ENCODE measurements at regions not wholly inside any gene's neighbourhood (a gene's known extent, or its start where the extent isn't known, plus 50 kb on each side); places are given as distances from the start of the nearest gene placed in this dataset.

DNA sequence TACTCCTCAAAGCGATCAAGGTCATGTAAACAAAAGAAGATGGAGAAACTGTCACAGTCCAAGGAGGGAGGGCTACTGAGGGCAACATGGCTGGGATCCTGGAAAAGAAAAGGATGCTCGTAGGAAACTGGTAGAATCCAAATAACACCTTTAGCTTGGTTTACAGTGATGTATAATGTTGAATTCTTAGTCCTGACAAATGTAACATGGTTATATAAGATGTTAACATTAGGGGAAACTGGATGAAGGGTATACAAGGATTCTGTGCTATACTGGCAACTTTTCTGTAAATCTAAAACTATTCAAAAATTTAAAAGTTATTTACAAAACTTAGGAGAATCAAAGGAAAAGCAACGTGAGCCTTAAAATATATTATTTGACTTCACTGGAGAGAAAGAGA is 257.0 kb downstream of the TTC32 start:
- H3K4me3 ChIP-seq (ENCODE audit: low read length) = no peak overlapping the region
- TF ChIP-seq, protein P1, sequence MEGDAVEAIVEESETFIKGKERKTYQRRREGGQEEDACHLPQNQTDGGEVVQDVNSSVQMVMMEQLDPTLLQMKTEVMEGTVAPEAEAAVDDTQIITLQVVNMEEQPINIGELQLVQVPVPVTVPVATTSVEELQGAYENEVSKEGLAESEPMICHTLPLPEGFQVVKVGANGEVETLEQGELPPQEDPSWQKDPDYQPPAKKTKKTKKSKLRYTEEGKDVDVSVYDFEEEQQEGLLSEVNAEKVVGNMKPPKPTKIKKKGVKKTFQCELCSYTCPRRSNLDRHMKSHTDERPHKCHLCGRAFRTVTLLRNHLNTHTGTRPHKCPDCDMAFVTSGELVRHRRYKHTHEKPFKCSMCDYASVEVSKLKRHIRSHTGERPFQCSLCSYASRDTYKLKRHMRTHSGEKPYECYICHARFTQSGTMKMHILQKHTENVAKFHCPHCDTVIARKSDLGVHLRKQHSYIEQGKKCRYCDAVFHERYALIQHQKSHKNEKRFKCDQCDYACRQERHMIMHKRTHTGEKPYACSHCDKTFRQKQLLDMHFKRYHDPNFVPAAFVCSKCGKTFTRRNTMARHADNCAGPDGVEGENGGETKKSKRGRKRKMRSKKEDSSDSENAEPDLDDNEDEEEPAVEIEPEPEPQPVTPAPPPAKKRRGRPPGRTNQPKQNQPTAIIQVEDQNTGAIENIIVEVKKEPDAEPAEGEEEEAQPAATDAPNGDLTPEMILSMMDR (conservative IDR thresholded peaks at IDR 0.05; ENCODE audit: low read depth, low read length) = no peak
- DNase-seq (ENCODE audit: low read depth) = no peak

GRCh38 chr2:19643117-19643518 is 258.7 kb downstream of the TTC32 start:
- DNase-seq (ENCODE audit: low read depth) = no peak
- TF ChIP-seq, protein P1 (conservative IDR thresholded peaks at IDR 0.05; ENCODE audit: low read depth, low read length) = no peak
- H3K4me3 ChIP-seq (ENCODE audit: low read length) = no peak overlapping the region

GRCh38 chr2:19642501-19642900 is 259.3 kb downstream of the TTC32 start:
- TF ChIP-seq, protein P1 (conservative IDR thresholded peaks at IDR 0.05; ENCODE audit: low read depth, low read length) = no peak
- no peak overlapping the region for H3K4me3 ChIP-seq (ENCODE audit: low read length)
- no peak for DNase-seq (ENCODE audit: low read depth)

GRCh38 chr2:19635951-19636510 is 265.8 kb downstream of the TTC32 start:
- H3K4me3 ChIP-seq (ENCODE audit: low read length) = no peak overlapping the region
- no peak for DNase-seq (ENCODE audit: low read depth)
- TF ChIP-seq, protein P1 (conservative IDR thresholded peaks at IDR 0.05; ENCODE audit: low read depth, low read length) = no peak

- H3K4me3 ChIP-seq (ENCODE audit: low read length) = no peak overlapping the region
- TF ChIP-seq, protein P1 (conservative IDR thresholded peaks at IDR 0.05; ENCODE audit: low read depth, low read length) = no peak
- no peak for DNase-seq (ENCODE audit: low read depth)
Measured at GRCh38 chr2:19632403-19632991, 269.3 kb downstream of the TTC32 start.

GRCh38 chr2:19631871-19632270 is 269.9 kb downstream of the TTC32 start:
- H3K4me3 ChIP-seq (ENCODE audit: low read length) = no peak overlapping the region
- TF ChIP-seq, protein P1 (conservative IDR thresholded peaks at IDR 0.05; ENCODE audit: low read depth, low read length) = no peak
- no peak for DNase-seq (ENCODE audit: low read depth)

DNA sequence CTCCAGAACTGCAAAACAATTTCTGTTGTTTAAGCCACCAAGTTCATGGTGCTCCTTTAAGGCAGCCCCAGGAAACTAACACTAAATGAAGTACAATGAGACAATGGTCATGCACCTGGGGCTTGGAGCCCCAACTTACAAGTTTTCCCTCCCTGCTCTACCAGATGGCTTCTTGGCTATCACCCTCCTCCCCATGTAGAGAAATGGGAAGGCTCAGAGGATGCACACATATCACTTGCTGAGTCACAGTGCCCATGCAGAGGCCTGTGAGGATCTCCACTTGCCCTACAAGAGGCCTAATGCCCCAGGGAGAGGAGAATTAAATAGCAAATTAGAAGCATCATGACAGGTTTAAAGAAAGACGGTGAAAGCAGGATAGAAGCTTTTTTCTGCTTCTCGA is 270.9 kb downstream of the TTC32 start:
- no peak for DNase-seq (ENCODE audit: low read depth)
- TF ChIP-seq, protein P1 (conservative IDR thresholded peaks at IDR 0.05; ENCODE audit: low read depth, low read length) = no peak
- H3K4me3 ChIP-seq (ENCODE audit: low read length) = no peak overlapping the region

Data from retinal pigment epithelial cell (primary cell).